C4-2B (cell line): ENCODE measurements at regions not wholly inside any gene's neighbourhood (a gene's known extent, or its start where the extent isn't known, plus 50 kb on each side); places are given as distances from the start of the nearest gene placed in this dataset.

Source experiments
- H3K27ac ChIP-seq: fragments of 450-650 bp; 2 replicates; pipeline ENCODE4 v1.5.1; 2017
- ZFX ChIP-seq: fragments of 450-650 bp; IDR thresholded peaks from 2 replicates; pipeline ENCODE4 v1.6.1; 2017
- TF ChIP-seq, protein P1 (sequence below): fragments of 450-650 bp; conservative IDR thresholded peaks from 2 replicates; pipeline ENCODE4 v1.5.1; 2017; ENCODE audit warnings: mild to moderate bottlenecking

DNA sequence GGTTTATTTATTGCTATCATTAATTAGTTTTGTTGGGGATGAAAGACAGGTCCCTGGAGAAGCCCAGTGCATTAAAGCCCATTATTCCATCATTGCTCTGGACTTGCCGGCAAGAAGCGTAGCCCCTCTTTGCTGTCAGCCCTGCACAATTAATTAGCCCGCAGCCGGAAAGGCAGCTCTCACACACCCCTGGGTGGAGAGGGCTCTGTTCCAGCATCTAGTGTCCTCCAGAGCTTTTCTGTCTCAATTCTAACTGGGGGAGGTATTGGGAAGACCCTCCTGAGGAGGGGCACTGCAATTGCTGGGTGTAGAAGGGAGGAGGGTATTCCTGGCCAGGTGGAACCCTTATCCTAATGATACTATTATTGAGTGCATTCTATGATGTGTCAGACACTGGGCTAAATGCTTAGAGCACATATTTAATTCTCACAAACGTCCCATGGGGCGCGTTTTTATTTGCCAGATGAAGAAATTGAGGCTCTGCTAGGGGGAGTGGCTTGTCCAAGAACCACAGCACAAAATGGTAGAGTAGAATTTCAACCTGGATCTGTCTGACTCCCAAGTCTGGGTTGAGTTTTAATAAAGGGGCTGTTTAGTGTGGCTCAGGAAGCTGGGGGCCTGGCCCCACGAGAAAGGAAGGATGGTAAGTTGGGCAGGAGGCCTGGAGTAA lies 148.1 kb upstream of the PCBD1 start:
- TF ChIP-seq, protein P1, sequence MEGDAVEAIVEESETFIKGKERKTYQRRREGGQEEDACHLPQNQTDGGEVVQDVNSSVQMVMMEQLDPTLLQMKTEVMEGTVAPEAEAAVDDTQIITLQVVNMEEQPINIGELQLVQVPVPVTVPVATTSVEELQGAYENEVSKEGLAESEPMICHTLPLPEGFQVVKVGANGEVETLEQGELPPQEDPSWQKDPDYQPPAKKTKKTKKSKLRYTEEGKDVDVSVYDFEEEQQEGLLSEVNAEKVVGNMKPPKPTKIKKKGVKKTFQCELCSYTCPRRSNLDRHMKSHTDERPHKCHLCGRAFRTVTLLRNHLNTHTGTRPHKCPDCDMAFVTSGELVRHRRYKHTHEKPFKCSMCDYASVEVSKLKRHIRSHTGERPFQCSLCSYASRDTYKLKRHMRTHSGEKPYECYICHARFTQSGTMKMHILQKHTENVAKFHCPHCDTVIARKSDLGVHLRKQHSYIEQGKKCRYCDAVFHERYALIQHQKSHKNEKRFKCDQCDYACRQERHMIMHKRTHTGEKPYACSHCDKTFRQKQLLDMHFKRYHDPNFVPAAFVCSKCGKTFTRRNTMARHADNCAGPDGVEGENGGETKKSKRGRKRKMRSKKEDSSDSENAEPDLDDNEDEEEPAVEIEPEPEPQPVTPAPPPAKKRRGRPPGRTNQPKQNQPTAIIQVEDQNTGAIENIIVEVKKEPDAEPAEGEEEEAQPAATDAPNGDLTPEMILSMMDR: no peak
- no peak for TF ChIP-seq ZFX
- no peak overlapping the region for H3K27ac ChIP-seq

DNA sequence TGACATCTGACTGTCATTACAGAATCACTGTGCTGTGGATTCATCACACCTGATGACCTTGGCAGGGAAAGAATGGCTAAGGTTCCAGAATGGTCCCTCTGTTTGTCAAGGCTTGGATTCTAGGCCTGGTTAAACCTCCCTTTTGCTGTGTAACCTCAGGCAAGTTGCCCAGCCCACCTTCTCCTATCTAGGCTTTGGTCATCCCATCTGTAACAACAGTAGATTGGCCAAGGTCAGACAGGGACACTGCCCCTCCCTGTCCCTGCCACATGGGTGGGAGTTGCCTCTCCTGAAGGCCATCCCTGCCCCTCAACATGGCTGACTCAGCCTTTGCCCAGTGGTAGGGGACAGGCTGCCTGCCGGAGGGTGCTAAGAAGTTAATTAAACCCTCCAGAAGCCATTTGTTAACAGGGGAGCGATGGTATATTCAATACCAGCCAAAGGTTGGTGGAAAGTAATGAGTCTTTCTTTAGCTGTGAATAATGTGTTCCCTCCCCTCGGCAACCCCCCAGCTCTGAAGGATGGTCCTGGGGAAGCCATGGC lies 149.8 kb upstream of the PCBD1 start:
- TF ChIP-seq, protein P1: no peak
- no peak for TF ChIP-seq ZFX
- no peak overlapping the region for H3K27ac ChIP-seq

DNA sequence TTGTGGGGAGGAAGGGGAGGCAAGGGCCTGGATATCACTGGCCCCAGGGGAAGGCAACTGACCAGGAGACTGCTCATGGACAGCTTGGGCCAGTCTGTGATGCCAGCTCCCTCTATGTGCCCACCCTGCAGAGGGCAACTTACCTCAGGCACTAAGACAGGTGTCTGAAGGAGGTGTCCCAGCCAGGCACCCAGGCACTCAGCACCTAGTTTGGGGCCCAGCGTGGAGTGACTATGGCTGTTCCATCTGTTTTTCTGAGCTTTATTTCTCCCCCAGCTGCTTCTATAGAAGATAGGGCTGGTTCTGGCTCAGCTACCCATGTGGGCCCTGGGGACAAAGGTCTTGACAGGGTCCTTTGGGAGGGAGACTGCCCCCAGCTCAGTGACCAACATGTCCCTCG lies 150.6 kb upstream of the PCBD1 start:
- no peak for TF ChIP-seq ZFX
- TF ChIP-seq, protein P1: no peak
- no peak overlapping the region for H3K27ac ChIP-seq

DNA sequence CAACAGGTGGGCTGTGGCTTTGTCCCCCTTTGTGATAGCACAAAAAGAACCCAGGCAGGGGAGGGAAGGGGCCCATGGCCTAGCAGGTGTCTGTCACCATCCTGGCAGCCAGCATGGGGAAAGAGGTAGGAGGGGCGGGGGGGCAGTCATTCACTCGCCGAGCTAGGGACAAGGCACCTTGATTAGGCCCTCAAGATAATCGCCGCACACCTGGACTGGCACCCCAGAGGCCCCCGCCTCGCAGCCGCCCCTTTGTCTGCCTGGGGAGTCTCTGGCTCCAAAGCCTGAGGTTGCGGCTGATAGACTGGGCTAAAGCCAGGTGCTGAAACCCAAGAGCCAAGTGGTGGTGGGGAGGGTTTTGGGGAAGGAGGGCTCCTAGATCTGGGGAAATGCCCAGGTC lies 151.2 kb upstream of the PCBD1 start:
- no peak for TF ChIP-seq ZFX
- TF ChIP-seq, protein P1: no peak
- H3K27ac ChIP-seq: no peak overlapping the region

DNA sequence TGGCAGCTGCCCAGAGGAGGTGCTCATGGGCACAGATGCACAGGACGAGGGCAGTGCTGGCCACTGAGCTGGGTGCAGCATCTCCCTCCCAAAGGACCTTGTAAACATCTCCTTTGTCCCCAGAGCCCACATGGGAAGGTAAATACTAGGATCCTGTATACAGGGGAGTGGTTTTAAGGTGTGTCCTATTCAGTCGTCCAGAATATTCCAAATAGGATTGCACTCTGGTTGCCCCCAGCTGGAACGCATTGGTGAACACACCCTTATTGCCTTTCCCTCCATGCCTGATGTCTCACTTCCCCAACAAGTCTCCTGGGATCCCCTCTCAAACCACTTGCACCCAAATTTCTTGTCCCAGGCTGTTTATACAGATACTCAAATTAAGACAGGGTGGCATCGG lies 152.0 kb upstream of the PCBD1 start:
- TF ChIP-seq ZFX: no peak
- TF ChIP-seq, protein P1: no peak
- no peak overlapping the region for H3K27ac ChIP-seq

DNA sequence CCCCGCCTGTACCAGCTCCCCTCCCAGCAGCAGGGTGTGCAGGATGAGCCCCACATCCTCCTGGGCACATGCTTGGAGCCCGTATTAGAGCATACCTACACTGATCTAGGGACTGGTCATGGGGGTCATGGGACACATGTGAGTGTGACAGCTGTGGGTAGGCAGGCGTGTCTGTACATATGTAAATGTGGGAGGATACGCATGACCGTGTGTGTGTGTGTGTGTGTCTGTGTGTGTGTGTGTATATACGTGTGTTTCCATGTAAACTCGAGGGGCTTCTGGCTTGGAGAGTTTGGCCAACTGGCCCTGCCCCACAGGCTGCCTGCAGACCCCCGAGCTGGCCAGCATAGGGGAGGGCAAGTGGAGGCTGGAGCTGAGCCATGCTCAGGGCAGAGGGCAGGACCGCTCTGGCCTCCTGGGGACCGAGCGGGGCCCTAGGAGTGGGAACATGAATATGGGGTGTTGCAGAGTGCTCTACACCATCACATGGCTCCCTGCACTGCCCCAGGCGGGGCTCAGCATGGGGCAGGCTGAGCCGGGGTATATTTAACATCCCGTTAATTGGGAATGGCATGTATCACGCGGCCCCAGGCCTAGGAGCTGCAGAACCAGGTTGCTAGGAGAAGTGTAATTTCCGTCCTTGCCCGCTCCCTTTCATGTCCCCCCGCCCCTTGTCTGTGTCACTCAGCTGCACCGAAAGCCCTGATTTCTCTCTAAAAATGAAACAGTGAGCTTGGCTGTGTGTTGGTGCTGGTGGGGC lies 152.7 kb upstream of the PCBD1 start:
- TF ChIP-seq, protein P1: no peak
- no peak for TF ChIP-seq ZFX
- no peak overlapping the region for H3K27ac ChIP-seq

DNA sequence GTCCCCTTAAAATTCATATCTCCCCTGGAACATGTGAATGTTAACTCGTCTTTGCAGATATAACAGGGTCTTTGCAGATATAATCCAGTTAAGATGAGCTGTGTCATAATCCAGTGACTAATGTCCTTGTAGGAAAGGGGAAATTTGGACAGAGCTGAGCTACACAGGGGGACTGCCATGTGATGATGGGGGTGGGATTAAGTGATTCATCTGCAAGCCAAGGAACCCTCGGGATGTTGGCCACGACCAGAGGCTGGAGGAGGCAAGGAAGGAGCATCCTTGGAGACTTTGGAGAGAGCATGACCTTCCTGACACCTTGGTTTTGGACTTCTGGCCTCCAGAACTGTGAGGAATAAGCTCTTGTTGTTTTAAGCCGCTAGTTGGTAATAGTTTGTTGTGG lies 153.9 kb upstream of the PCBD1 start:
- no peak overlapping the region for H3K27ac ChIP-seq
- no peak for TF ChIP-seq ZFX
- TF ChIP-seq, protein P1: no peak
